OCI-M2 (cell line): ENCODE measurements at regions not wholly inside any gene's neighbourhood (a gene's known extent, or its start where the extent isn't known, plus 50 kb on each side); places are given as distances from the start of the nearest gene placed in this dataset.
"Not testable (repeated sequence)": the region's sequence is repeated elsewhere in the genome, so short reads cannot be mapped to it uniquely, and the experiment has no call there.

Experiments
- DNase-seq: peaks from one replicate; lab custom pipeline; 2025; ENCODE audit not compliant: unreplicated experiment; lab: John Stamatoyannopoulos, UW

DNA sequence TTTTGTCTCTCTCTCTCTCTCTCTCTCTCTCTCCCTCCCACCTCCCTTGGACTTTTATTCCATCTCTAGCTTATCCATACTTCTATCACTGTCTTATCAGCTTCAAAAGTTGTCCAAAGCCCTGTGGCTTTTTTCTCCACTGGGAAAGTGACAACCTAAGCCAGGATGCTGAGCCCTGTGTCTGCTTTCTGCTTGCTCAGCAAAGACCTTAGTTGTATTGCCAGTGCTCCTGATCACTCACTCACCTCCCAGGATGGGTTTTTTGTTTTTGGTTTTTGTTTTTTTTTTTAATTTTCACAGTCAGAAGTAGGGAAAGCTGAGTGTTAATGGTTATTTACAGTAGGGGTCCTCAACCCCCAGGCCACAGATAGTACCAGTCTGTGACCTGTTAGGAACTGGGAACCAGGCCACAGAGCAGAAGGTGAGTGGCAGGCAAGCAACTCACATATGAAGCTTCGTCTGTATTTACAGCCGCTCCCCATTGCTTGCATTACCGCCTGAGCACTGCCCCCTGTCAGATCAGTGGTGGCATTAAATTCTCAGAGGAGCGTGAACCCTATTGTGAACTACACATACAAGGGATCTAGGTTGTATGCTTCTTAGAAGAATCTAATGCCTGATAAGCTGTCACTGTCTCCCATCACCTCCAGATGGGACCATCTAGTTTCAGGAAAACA is 125.0 kb upstream of the ID4 start:
- no peak for DNase-seq

- DNase-seq = no peak
These were observed 124.2 kb upstream of the ID4 start for GRCh38 chr6:19712998-19713397.

DNA sequence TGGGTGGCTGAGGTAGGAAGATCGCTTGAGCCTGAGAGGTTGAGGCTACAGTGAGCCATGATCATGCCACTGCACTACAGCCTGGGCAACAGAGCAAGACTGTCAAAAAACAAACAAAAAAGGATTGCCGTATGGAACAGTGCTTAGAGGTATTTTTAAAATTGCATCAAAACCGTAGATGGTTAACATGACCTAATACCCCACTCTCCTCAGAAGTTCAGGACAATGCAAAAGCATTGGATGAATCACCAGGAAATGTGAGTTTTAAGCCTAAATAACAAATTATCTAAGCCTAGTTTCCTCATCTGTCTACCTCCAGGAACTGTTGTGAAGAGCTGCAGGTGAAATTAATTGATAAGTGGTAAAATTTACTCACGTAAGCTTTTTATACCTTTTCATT is 123.8 kb upstream of the ID4 start:
- DNase-seq = no peak

- no peak for DNase-seq
These were observed 123.2 kb upstream of the ID4 start for GRCh38 chr6:19713984-19714383.

DNA sequence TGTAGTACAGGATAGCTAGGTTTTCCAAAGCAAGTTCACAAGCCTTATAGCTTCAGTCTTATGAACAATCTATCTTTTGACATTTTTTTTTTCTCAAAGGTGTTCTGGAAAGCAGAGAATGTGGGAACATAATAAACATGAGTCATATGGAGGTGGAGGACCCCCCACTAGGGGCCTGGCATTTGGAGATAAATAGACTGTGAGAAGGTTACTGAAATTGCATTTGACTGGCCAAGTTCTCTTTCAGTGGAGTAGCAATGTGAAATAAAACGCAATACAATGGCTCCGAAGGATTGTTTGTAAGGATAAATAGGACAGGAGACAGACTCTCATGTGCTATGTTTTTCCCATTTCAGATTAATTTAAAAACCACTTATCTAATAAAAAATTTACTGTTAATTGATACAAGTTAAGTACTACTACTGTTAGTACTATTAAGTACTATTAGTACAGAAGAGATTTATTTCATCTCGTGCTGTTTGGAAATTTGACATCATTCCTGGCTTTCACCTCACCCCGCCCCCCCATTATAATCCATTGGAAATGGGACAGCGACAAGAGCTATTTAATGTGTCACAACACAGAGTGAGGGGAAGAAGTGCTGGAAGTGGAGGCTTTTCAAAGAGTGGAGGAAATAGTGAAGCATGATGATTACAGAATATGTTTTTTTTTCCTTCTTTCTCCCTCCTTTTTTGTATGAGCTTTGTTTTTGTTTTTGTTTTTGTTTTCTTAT is 122.6 kb upstream of the ID4 start:
- no peak for DNase-seq

DNA sequence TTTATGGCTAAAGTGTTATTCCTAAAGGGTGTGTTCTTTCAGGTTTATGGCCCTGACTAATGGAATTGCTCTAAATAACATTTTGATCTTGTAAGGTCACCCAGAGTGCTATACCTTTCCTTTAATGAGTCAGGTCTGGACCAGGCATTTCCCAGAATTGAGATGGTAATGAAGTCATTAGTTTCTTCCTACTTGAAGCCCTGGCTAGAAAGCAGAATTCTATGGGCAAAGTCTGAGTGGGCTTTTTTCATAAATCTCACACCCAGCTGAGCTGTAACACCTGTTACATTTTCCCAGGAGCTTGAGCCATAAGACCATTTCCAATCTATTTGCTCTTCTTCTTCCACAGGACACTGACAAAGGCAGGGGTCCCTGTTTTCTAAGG is 122.0 kb upstream of the ID4 start:
- no peak for DNase-seq

DNA sequence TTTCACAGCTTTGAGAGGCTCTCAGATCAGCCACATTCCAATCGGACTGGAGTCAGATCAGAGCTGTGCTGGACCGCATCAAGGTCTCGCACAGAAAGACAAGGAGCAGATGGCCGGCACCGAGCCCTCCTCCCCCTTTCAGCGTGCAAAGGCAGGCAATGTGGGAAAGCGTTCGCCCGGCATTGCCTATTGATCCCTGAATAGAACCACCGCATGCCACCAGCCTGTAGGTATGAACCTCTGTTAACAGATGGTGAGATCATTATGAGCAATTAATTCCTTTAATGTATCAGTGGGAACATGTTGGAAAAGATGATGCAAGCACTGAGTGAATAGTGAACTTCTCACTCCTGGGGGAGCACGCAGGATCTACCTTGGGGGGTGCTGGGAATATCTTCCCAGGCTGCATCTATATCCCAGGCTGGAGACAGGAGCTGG is 117.5 kb upstream of the ID4 start:
- no peak for DNase-seq

- no peak for DNase-seq
These were observed 115.3 kb upstream of the ID4 start for GRCh38 chr6:19721766-19722377.

DNA sequence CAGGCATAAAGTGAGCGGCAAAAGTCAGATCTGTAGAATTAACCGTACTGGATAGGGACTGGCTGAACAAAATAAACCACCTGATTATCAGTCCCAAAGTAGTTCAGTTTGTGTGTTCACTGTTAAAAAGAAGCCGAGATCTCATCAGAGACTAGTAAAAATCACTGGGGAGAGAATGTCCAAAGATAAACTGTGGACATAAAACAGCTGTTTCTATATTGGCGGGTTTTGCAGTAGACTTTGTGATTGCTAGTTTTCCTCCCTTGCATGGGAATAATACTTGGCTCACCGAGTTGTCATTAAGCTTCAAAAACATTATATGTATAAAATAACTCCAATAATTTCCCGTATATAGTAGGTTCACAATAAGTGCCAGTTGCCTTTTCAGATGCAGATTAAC is 114.2 kb upstream of the ID4 start:
- DNase-seq = no peak

- DNase-seq = no peak
These were observed 113.6 kb upstream of the ID4 start for GRCh38 chr6:19723545-19723944.

GRCh38 chr6:19725436-19725835 is 111.7 kb upstream of the ID4 start:
- DNase-seq = not testable (repeated sequence)

- DNase-seq = no peak
These were observed 105.9 kb upstream of the ID4 start for GRCh38 chr6:19731282-19731681.

GRCh38 chr6:19734061-19734460 is 103.1 kb upstream of the ID4 start:
- no peak for DNase-seq

- no peak for DNase-seq
These were observed 102.7 kb upstream of the ID4 start for GRCh38 chr6:19734519-19734918.

DNA sequence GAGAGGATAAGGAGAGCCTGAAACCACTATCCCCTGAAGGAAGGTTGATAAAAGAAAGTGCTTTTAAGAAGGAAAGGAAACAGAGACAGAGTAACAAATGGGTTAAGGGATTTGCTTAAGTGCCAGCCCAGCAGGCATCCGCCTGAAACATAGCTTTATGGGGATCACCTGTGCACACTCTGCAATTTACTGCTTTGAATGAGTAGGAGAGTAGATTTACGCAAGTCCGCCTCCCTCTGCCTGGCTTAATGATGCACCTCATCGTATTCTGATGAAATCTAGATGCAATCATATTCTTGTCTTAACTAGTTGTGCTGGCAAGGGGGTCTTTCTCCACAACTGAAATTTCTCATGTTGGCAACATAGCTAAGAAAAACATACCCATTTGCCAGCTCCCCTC is 101.1 kb upstream of the ID4 start:
- DNase-seq = no peak

DNA sequence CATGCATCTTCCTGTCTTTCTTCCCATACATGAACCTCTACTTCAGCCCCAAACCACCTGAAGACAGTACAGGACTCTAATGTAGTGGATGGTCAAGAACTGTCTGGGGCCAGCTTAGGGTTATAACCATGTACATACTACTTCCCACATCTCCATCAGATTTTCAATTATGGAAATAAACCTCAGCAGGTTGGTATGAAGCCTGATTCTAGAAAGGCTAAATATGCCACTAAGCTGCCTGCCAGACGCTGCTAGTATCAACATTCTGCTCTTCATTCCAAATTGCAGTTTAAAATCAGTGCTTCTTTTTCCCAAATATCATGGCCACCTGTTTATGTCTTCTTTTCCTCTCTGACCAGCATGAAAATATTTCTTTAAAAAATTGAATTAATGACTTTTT is 99.2 kb upstream of the ID4 start:
- no peak for DNase-seq

GRCh38 chr6:19749722-19750121 is 87.4 kb upstream of the ID4 start:
- DNase-seq = no peak

DNA sequence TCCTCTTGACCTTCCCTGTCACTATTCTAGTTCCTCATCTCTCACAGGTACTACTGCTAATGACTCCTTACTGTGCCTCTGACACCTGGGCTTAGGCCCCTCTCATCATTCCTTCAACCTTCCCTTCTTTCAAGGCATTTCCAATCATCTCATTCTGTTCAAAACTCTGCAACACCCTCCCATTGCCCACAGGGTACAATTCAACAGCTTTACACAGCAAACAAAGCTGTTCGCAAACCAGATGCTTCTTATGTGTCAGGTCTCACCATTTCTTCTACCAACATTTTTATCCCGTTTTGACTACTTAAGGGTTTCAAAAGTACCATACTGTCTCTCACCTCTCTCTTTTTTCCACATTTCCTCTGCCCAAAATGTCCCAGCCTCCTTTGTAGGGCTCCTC is 84.4 kb upstream of the ID4 start:
- DNase-seq = no peak

DNA sequence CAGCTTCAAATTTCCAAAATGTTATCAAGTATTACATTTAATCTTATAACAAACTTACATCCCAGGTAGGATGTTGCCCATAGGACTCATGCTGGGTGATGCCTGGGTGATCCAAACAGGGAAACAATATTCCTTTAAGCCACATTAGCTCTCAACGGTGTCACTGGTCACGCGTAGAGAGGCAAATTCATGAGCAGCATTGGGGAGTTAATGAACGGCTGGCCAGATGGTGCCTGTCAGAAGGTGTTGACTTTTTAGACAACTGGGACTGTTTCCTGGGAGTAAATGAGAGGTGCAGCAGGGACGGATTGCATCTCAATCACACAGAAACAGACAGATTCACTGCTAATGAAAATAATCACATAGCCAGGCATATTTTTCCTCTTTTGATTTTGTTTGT is 83.3 kb upstream of the ID4 start:
- DNase-seq = no peak

DNA sequence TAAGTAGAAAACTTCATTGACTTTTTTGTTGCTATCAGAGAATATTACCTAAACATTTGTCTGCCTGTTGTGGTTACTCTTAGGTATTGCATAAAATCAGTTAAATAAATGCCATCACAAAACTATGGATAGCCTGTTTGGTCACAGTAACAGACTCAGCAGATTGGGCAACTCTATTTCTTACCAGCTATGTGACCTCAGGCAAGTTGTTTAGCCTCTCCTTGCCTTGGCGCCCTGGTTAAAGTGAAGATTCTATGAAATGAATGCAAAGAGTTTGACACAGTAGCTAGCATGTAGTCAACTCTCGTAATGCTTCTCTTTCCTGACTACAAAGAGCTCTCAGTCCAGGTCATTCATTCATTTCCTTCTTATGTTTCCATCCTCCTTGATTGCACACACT is 82.5 kb upstream of the ID4 start:
- no peak for DNase-seq

DNA sequence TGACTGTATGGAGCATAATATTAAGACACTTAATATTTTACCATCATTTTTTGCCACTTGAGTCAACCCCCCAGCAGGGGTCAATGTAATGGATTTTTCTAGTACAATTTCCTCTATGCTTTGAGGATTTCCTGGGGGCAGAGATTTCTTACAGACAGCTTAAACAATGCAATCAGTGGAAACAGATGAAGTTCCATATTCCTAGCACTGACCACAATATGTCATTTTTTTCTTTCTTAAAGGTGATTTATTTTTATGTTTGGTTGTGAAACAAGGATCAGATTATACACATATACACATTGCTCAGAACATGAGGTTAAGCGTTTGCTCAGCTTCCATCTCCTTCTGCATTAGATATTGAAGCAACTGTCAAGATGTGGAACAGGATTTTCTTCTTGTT is 82.0 kb upstream of the ID4 start:
- no peak for DNase-seq

DNA sequence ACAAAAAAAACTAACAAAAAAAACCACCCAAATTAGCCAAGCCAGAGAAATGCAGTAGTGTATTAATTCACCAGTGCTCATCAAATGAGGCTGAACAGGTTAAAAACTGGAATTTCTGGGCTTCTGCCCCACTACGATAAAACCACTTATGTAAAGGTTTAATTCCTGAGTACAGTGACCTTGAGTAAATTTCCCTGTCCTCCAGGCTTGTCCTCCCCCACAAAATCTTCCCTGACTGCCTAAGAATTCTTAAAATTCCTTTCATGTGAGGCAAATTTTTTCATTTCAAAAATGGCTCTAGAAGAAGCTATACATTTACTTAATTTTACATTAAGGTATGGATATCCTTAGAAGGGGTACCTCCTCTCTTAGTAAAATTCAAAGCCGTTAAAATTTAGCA is 80.1 kb upstream of the ID4 start:
- DNase-seq = no peak
